IMR-90 (cell line): ENCODE measurements at regions not wholly inside any gene's neighbourhood (a gene's known extent, or its start where the extent isn't known, plus 50 kb on each side); places are given as distances from the start of the nearest gene placed in this dataset.

ENCODE experiments used
- ATAC-seq: fragments of 200-7000 bp; cut with Tn5 transposase; 2 replicates; pipeline ENCODE4 v1.9.1; 2020; ENCODE audit warnings: low read depth, mild to moderate bottlenecking, moderate library complexity
- BruUV-seq: library from RNA; stranded (reverse); fragments of 400-500 nt; replicated peaks from 2 replicates; lab custom pipeline; 2021; lab: Mats Ljungman, UMichigan
- CTCF ChIA-PET: fragments of 300-600 bp; formaldehyde crosslinking; extraction: SDS; loops from one replicate; lab custom pipeline; 2021; ENCODE audit warnings: antibody characterized with exemption; lab: Yijun Ruan, JAX
- POLR2A ChIA-PET: fragments of 300-600 bp; sonication (Branson Sonifier 250); formaldehyde crosslinking; loops from one replicate; lab custom pipeline; 2022; ENCODE audit warnings: antibody characterized with exemption; ENCODE audit not compliant: unreplicated experiment; lab: Charles Lee
- DNase-seq: peaks from one replicate; pipeline ENCODE4 v3.0.0; 2013
- H2AFZ ChIP-seq: replicated peaks from 2 replicates; pipeline ENCODE3; 2013; ENCODE audit warnings: low read length, mild to moderate bottlenecking; ENCODE audit not compliant: poor library complexity
- H2AK5ac ChIP-seq: 2 replicates; pipeline ENCODE4 v1.6.1; 2013; ENCODE audit warnings: low read depth, low read length, inconsistent platforms
- H2AK9ac ChIP-seq: replicated peaks from 2 replicates; pipeline ENCODE3; 2013; ENCODE audit warnings: mild to moderate bottlenecking, low read depth, low read length, moderate library complexity; ENCODE audit not compliant: poor library complexity
- H2BK120ac ChIP-seq: 2 replicates; pipeline ENCODE4 v1.6.1; 2013; ENCODE audit warnings: low read depth, low read length, inconsistent platforms
- H2BK15ac ChIP-seq: 3 replicates; pipeline ENCODE4 v1.6.1; 2013; ENCODE audit warnings: low read depth, low read length, inconsistent platforms
- H2BK20ac ChIP-seq: 2 replicates; pipeline ENCODE4 v1.6.1; 2013; ENCODE audit warnings: low read depth, mild to moderate bottlenecking, inconsistent platforms, low read length, moderate library complexity
- H2BK5ac ChIP-seq: 2 replicates; pipeline ENCODE4 v1.6.1; 2013; ENCODE audit warnings: mild to moderate bottlenecking, low read depth, low read length, inconsistent platforms; ENCODE audit not compliant: poor library complexity, severe bottlenecking
- H3K14ac ChIP-seq: replicated peaks from 2 replicates; pipeline ENCODE4 v1.6.1; 2013; ENCODE audit warnings: low read depth, low read length, inconsistent platforms
- H3K18ac ChIP-seq: 2 replicates; pipeline ENCODE4 v1.6.1; 2013; ENCODE audit warnings: low read depth, low read length, control low read depth
- H3K23ac ChIP-seq: 2 replicates; pipeline ENCODE4 v1.6.1; 2013; ENCODE audit warnings: low read depth, low read length, inconsistent platforms
- H3K27ac ChIP-seq: 2 replicates; pipeline ENCODE4 v1.5.1; 2013; ENCODE audit warnings: mild to moderate bottlenecking, control low read depth, low read length; ENCODE audit not compliant: insufficient read depth
- H3K27me3 ChIP-seq: 2 replicates; pipeline ENCODE4 v1.6.1; 2013; ENCODE audit warnings: low read length; ENCODE audit not compliant: control insufficient read depth, insufficient read depth
- H3K36me3 ChIP-seq: 2 replicates; pipeline ENCODE4 v1.6.1; 2013; ENCODE audit warnings: low read length, mixed read lengths; ENCODE audit not compliant: control insufficient read depth, insufficient read depth
- H3K4ac ChIP-seq: 2 replicates; pipeline ENCODE4 v1.6.1; 2013; ENCODE audit warnings: low read depth, low read length, inconsistent platforms
- H3K4me1 ChIP-seq: 2 replicates; pipeline ENCODE4 v1.6.1; 2013; ENCODE audit warnings: low read length, mixed read lengths; ENCODE audit not compliant: control insufficient read depth, insufficient read depth
- H3K4me2 ChIP-seq: 2 replicates; pipeline ENCODE4 v1.6.1; 2013; ENCODE audit warnings: low read depth, mild to moderate bottlenecking, control low read depth, low read length, moderate library complexity
- H3K4me3 ChIP-seq: 2 replicates; pipeline ENCODE4 v1.5.1; 2013; ENCODE audit warnings: low read depth, mild to moderate bottlenecking, control low read depth, low read length, moderate library complexity; ENCODE audit not compliant: insufficient read depth
- H3K56ac ChIP-seq: 2 replicates; pipeline ENCODE4 v1.6.1; 2013; ENCODE audit warnings: low read length, inconsistent platforms; ENCODE audit not compliant: insufficient read depth; ENCODE audit errors: extremely low read depth
- H3K79me1 ChIP-seq, 2 experiments: 2 replicates each; pipeline ENCODE4 v1.6.1; 2013; ENCODE audit warnings: low read length in 2 of 2, inconsistent platforms in 1 of 2, low read depth in 1 of 2
- H3K9ac ChIP-seq: 2 replicates; pipeline ENCODE4 v1.6.1; 2013; ENCODE audit warnings: low read depth, low read length, control low read depth
- H3K9me1 ChIP-seq: 2 replicates; pipeline ENCODE4 v1.6.1; 2013; ENCODE audit warnings: low read length, inconsistent platforms; ENCODE audit not compliant: insufficient read depth
- H3K9me3 ChIP-seq: 2 replicates; pipeline ENCODE4 v1.6.1; 2013; ENCODE audit warnings: low read length; ENCODE audit not compliant: control insufficient read depth, insufficient read depth
- H4K20me1 ChIP-seq: 2 replicates; pipeline ENCODE4 v1.6.1; 2013; ENCODE audit warnings: low read length, inconsistent platforms; ENCODE audit not compliant: insufficient read depth
- H4K5ac ChIP-seq: 2 replicates; pipeline ENCODE4 v1.6.1; 2013; ENCODE audit warnings: mild to moderate bottlenecking, low read depth, low read length, control low read depth
- H4K8ac ChIP-seq, 2 experiments: 2 replicates each; pipeline ENCODE4 v1.6.1; 2013; ENCODE audit warnings: low read depth in 2 of 2, low read length in 2 of 2, control low read depth in 1 of 2, inconsistent platforms in 1 of 2
- H4K91ac ChIP-seq: 2 replicates; pipeline ENCODE4 v1.6.1; 2013; ENCODE audit warnings: low read depth, low read length, inconsistent platforms; ENCODE audit not compliant: insufficient read depth
- WGBS, 2 experiments: methylation state at CpG; one replicate each; pipeline versions ENCODE4 v1.1.5 to v1.1.7; 2013; ENCODE audit warnings: missing lambda C conversion rate in 2 of 2; ENCODE audit not compliant: insufficient read length in 1 of 2; ENCODE audit errors: extremely low coverage in 2 of 2; 5-methylcytosine and 5-hydroxymethylcytosine counted together
- dilution Hi-C: fragments of 300-500 bp; cut with HindIII; formaldehyde crosslinking; loops from one replicate; pipeline ENCODE4 v1.14.3; 2018; ENCODE audit warnings: low sequenced_read_pairs; ENCODE audit not compliant: unreplicated experiment
- in situ Hi-C: fragments of 300-500 bp; cut with MboI; formaldehyde crosslinking; loops from 3 replicates; pipeline ENCODE4 v1.14.3; 2019; ENCODE audit warnings: low sequenced_read_pairs, inconsistent platforms, mixed read lengths
- intact Hi-C: fragments of 100-400 bp; cut with micrococcal nuclease; formaldehyde crosslinking; loops from 2 replicates; pipeline ENCODE4 v1.10.0; 2022
- TF ChIP-seq, protein P1 (sequence below): fragments of 150-350 bp; IDR thresholded peaks from 2 replicates; pipeline ENCODE4 v1.6.1; 2017; ENCODE audit warnings: mild to moderate bottlenecking, antibody characterized with exemption, low read length, low read depth

- dilution Hi-C loops (no loop called here), in situ Hi-C loops (no loop called here), intact Hi-C loops (no loop called here)
- 14% methylated on average over 1 of the region's 3 CpGs; no CpG with 5 or more reads in 1 of the 2 experiments for WGBS, 2 experiments
- Histone ChIP-seq H3K79me1 (no peaks in the 10 kb centered on the region), H2AFZ (no peak overlapping the region), H3K27me3 (no peaks in the 10 kb centered on the region), H3K9me3 (no peaks in the 10 kb centered on the region), H2BK120ac (no peak overlapping the region), H2BK5ac (no peak overlapping the region), H3K4ac (no peak overlapping the region), H3K9me1 (no peaks in the 10 kb centered on the region), H2BK15ac (no peak overlapping the region), H3K4me1 (no peaks in the 10 kb centered on the region), H2BK20ac (no peak overlapping the region), H3K27ac (no peak overlapping the region), H3K18ac (no peak overlapping the region), H3K9ac (no peak overlapping the region), H4K8ac (no peak overlapping the region), H4K91ac (no peak overlapping the region), H2AK5ac (no peak overlapping the region), H3K4me2 (no peak overlapping the region), H3K4me3 (no peak overlapping the region), H3K14ac (no peak overlapping the region), H4K20me1 (no peaks in the 10 kb centered on the region), H3K23ac (no peak overlapping the region), H3K36me3 (no peaks in the 10 kb centered on the region), H3K56ac (no peak overlapping the region), H2AK9ac (no peak overlapping the region), H4K5ac (no peak overlapping the region)
- DNase-seq (no peak), ATAC-seq (no peak)
- TF ChIP-seq, protein P1, sequence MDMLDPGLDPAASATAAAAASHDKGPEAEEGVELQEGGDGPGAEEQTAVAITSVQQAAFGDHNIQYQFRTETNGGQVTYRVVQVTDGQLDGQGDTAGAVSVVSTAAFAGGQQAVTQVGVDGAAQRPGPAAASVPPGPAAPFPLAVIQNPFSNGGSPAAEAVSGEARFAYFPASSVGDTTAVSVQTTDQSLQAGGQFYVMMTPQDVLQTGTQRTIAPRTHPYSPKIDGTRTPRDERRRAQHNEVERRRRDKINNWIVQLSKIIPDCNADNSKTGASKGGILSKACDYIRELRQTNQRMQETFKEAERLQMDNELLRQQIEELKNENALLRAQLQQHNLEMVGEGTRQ = no peak
- POLR2A ChIA-PET = no interaction called here
- CTCF ChIA-PET = no interaction called here
- BruUV-seq = no TSS peak
These were observed 585.6 kb downstream of the MAFB start for GRCh38 chr20:40103420-40103819.
